BJ (cell line): ENCODE measurements at regions not wholly inside any gene's neighbourhood (a gene's known extent, or its start where the extent isn't known, plus 50 kb on each side); places are given as distances from the start of the nearest gene placed in this dataset.

Experiments used
- CTCF ChIA-PET: fragments of 350-600 bp; formaldehyde crosslinking; extraction: SDS; loops from one replicate; lab custom pipeline; 2021; ENCODE audit warnings: antibody characterized with exemption, inconsistent platforms; lab: Yijun Ruan, JAX
- POLR2A ChIA-PET: fragments of 300-600 bp; sonication (Branson Sonifier 250); formaldehyde crosslinking; extraction: SDS; loops from one replicate; lab custom pipeline; 2021; ENCODE audit warnings: antibody characterized with exemption; lab: Charles Lee
- DNase-seq: peaks from one replicate; pipeline ENCODE4 v3.0.0-alpha.2; 2011; ENCODE audit warnings: low read depth
- H3K27me3 ChIP-seq: 2 replicates; pipeline ENCODE4 v1.6.0; 2011; ENCODE audit warnings: low read length; ENCODE audit not compliant: control insufficient read depth, insufficient read depth
- H3K36me3 ChIP-seq: 2 replicates; pipeline ENCODE4 v1.5.1; 2011; ENCODE audit warnings: low read length; ENCODE audit not compliant: control insufficient read depth, insufficient read depth
- H3K4me3 ChIP-seq: 2 replicates; pipeline ENCODE4 v1.5.1; 2011; ENCODE audit warnings: low read depth, mild to moderate bottlenecking, control low read depth, low read length
- TF ChIP-seq, protein P1 (sequence below): IDR thresholded peaks from 2 replicates; pipeline ENCODE4 v1.5.1; 2011; ENCODE audit warnings: low read depth, mild to moderate bottlenecking, control low read depth, inconsistent platforms, low read length, moderate library complexity; ENCODE audit not compliant: insufficient read depth

GRCh38 chr20:58142843-58143185 is 85.6 kb downstream of the ANKRD60 start:
- POLR2A ChIA-PET: no interaction called here
- CTCF ChIA-PET: no interaction called here
- H3K4me3 ChIP-seq: no peak overlapping the region
- DNase-seq: no peak
- no peaks in the 10 kb centered on the region for H3K36me3 ChIP-seq
- H3K27me3 ChIP-seq: peaks cover 16% of the 10 kb centered on the region
- TF ChIP-seq, protein P1, sequence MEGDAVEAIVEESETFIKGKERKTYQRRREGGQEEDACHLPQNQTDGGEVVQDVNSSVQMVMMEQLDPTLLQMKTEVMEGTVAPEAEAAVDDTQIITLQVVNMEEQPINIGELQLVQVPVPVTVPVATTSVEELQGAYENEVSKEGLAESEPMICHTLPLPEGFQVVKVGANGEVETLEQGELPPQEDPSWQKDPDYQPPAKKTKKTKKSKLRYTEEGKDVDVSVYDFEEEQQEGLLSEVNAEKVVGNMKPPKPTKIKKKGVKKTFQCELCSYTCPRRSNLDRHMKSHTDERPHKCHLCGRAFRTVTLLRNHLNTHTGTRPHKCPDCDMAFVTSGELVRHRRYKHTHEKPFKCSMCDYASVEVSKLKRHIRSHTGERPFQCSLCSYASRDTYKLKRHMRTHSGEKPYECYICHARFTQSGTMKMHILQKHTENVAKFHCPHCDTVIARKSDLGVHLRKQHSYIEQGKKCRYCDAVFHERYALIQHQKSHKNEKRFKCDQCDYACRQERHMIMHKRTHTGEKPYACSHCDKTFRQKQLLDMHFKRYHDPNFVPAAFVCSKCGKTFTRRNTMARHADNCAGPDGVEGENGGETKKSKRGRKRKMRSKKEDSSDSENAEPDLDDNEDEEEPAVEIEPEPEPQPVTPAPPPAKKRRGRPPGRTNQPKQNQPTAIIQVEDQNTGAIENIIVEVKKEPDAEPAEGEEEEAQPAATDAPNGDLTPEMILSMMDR: no peak

DNA sequence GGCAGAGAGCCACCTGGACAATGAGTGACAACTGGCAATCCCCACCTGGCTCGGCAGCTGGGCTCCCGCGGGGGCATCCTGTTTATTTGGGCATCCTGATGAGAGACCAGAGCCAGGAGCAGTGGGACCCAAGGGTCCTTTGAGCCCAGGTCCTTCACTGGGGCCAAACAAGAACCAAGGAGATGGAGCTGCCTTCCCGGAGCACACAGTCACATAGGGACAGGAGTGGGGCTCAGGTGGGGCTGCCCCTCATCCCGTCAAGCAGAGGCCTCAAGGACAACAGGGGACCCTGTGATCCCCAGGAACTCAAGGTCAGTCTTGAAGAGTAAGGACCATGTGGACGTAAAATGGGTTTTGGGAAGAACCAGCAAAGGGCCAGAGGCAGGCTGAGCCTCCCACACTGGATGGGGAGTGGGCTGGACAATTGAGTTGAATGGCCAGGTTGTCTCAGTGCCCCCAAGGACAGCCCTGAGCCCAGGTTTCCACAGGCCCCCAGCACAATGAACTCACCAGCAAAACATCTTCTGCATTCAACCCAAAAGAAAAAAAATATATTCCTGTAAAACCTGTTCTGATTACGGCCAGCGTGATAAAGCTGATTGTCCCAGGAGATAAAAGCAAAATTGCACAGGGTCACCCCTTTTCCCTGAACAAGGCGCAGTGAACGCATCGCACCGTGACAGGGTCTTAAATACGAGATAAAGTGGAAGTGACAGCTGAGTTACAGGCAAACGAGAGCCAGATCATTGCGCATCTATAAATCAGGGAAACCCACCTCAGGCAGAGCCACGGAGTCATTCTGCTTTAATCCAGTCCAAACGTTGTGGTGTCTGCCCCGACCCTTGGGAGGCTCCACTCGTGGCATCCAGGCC is 86.2 kb downstream of the ANKRD60 start:
- CTCF ChIA-PET: interaction anchor here (1.0 kb wide), 1 partner anchor 13 kb away, joined by 3 read pairs; no protein-coding TSS in a partner anchor
- peaks cover 17% of the 10 kb centered on the region for H3K27me3 ChIP-seq
- POLR2A ChIA-PET: no interaction called here
- H3K4me3 ChIP-seq: no peak overlapping the region
- DNase-seq: no peak
- no peaks in the 10 kb centered on the region for H3K36me3 ChIP-seq
- TF ChIP-seq, protein P1: no peak

- TF ChIP-seq, protein P1: no peak
- ChIA-PET POLR2A (no interaction called here), CTCF (interaction anchor here (1.0 kb wide), 1 partner anchor 13 kb away, joined by 3 read pairs; no protein-coding TSS in a partner anchor)
- Histone ChIP-seq H3K27me3 (peaks cover 20% of the 10 kb centered on the region), H3K4me3 (no peak overlapping the region), H3K36me3 (no peaks in the 10 kb centered on the region)
- DNase-seq: no peak
These were observed 87.0 kb downstream of the ANKRD60 start for GRCh38 chr20:58141496-58141895.

- TF ChIP-seq, protein P1: no peak
- peaks cover 20% of the 10 kb centered on the region for H3K27me3 ChIP-seq
- DNase-seq: no peak
- POLR2A ChIA-PET: no interaction called here
- H3K36me3 ChIP-seq: no peaks in the 10 kb centered on the region
- no peak overlapping the region for H3K4me3 ChIP-seq
- CTCF ChIA-PET: interaction anchor here (1.0 kb wide), 1 partner anchor 14 kb away, joined by 3 read pairs; no protein-coding TSS in a partner anchor
These were observed 87.5 kb downstream of the ANKRD60 start for GRCh38 chr20:58140787-58141425.
